DMS53 treated with DMSO at 0.1 percent for 48 hours (cell line): ENCODE measurements at regions not wholly inside any gene's neighbourhood (a gene's known extent, or its start where the extent isn't known, plus 50 kb on each side); places are given as distances from the start of the nearest gene placed in this dataset.

ENCODE experiments used
- DNase-seq: peaks from one replicate; lab custom pipeline; 2025; ENCODE audit not compliant: unreplicated experiment; lab: John Stamatoyannopoulos, UW

DNA sequence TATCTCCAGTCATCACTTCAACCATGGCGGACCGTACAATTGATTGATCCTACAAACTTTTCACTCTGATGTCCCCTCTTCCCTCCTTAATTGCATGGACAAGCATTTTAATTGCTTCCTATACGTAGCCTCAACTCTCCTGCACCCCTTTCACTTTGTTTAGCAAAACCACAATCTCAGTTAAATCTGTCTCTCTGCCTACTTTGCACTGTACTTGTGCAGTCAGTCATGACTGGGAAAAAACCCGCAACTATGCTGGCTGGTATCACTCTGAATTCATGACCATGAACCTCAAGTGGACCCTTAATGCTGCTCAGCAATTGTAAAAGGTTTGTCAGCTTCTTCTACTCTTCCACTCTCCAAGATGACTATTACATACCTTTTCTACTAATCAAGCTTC lies 51.7 kb upstream of the AFF2 start:
- DNase-seq, result no peak
